Kidney epithelial cell (primary cell): ENCODE measurements at regions not wholly inside any gene's neighbourhood (a gene's known extent, or its start where the extent isn't known, plus 50 kb on each side); places are given as distances from the start of the nearest gene placed in this dataset.
"Not testable (repeated sequence)": the region's sequence is repeated elsewhere in the genome, so short reads cannot be mapped to it uniquely, and the experiment has no call there.

Source experiments
- DNase-seq: peaks from one replicate; pipeline ENCODE4 v3.0.0-alpha.2; 2010; ENCODE audit warnings: low read depth
- H3K27me3 ChIP-seq: 2 replicates; pipeline ENCODE4 v1.6.0; 2011; ENCODE audit warnings: low read length; ENCODE audit not compliant: control insufficient read depth, insufficient read depth
- H3K36me3 ChIP-seq: 2 replicates; pipeline ENCODE4 v1.5.1; 2011; ENCODE audit warnings: low read length; ENCODE audit not compliant: control insufficient read depth, insufficient read depth
- H3K4me3 ChIP-seq: 2 replicates; pipeline ENCODE4 v1.5.1; 2011; ENCODE audit warnings: low read depth, mild to moderate bottlenecking, control low read depth, low read length
- TF ChIP-seq, protein P1 (sequence below): IDR thresholded peaks from 2 replicates; pipeline ENCODE4 v1.5.1; 2011; ENCODE audit warnings: mild to moderate bottlenecking, moderate library complexity, low read length, control low read depth, inconsistent platforms; ENCODE audit not compliant: insufficient read depth, poor library complexity, severe bottlenecking

GRCh38 chr2:130264901-130265320, 66.7 kb upstream of the TUBA3E start:
- not testable (repeated sequence) for H3K27me3 ChIP-seq, DNase-seq, H3K4me3 ChIP-seq, H3K36me3 ChIP-seq

DNA sequence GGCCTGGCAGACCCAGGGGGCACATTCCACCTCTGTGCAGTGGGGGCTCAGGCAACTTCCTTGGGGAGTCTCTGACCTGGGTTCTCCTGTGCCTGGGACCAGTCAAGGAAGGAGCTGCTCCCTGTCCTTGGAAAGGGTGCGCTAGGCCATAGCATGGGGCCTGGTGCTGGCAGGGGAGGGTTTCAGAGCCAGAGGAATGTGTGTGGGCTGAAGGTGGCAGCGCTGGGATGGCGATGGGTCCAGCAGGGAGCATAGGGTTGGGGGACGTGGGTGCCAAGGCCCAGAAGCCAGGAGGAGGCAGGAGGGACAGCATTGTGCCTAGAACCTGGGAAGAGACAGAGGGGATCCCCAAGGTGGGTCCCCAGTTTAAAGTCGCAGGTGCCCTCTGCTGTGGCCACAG, 66.3 kb upstream of the TUBA3E start:
- TF ChIP-seq, protein P1, sequence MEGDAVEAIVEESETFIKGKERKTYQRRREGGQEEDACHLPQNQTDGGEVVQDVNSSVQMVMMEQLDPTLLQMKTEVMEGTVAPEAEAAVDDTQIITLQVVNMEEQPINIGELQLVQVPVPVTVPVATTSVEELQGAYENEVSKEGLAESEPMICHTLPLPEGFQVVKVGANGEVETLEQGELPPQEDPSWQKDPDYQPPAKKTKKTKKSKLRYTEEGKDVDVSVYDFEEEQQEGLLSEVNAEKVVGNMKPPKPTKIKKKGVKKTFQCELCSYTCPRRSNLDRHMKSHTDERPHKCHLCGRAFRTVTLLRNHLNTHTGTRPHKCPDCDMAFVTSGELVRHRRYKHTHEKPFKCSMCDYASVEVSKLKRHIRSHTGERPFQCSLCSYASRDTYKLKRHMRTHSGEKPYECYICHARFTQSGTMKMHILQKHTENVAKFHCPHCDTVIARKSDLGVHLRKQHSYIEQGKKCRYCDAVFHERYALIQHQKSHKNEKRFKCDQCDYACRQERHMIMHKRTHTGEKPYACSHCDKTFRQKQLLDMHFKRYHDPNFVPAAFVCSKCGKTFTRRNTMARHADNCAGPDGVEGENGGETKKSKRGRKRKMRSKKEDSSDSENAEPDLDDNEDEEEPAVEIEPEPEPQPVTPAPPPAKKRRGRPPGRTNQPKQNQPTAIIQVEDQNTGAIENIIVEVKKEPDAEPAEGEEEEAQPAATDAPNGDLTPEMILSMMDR = no peak
- Histone ChIP-seq H3K36me3 (no peaks in the 10 kb centered on the region), H3K27me3 (no peaks in the 10 kb centered on the region), H3K4me3 (no peak overlapping the region)
- DNase-seq = no peak

GRCh38 chr2:130264046-130264445, 65.8 kb upstream of the TUBA3E start:
- Histone ChIP-seq H3K4me3 (no peak overlapping the region), H3K27me3 (no peaks in the 10 kb centered on the region), H3K36me3 (no peaks in the 10 kb centered on the region)
- DNase-seq = no peak
- TF ChIP-seq, protein P1 = no peak

- DNase-seq = no peak
- TF ChIP-seq, protein P1 = no peak
- H3K36me3 ChIP-seq = no peaks in the 10 kb centered on the region
- H3K27me3 ChIP-seq = no peaks in the 10 kb centered on the region
- H3K4me3 ChIP-seq = no peak overlapping the region
These were observed 65.4 kb upstream of the TUBA3E start for GRCh38 chr2:130263606-130264005.

- TF ChIP-seq, protein P1 = no peak
- DNase-seq = no peak
- Histone ChIP-seq H3K36me3 (no peaks in the 10 kb centered on the region), H3K4me3 (no peak overlapping the region), H3K27me3 (no peaks in the 10 kb centered on the region)
These were observed 63.9 kb upstream of the TUBA3E start for GRCh38 chr2:130261970-130262760.

GRCh38 chr2:130261099-130261498, 62.9 kb upstream of the TUBA3E start:
- no peak for DNase-seq
- H3K4me3 ChIP-seq = no peak overlapping the region
- TF ChIP-seq, protein P1 = no peak
- no peaks in the 10 kb centered on the region for H3K27me3 ChIP-seq
- H3K36me3 ChIP-seq = no peaks in the 10 kb centered on the region
